ENCODE measurements at regions not wholly inside any gene's neighbourhood (a gene's known extent, or its start where the extent isn't known, plus 50 kb on each side); places are given as distances from the start of the nearest gene placed in this dataset.

GRCh38 chr9:120324996-120325642, 254.8 kb downstream of the CDK5RAP2 start:
- H3K4me1 ChIP-seq = no peaks in the 10 kb centered on the region
- 52 to 60% methylated on average over 1 to 5 of the region's 5 CpGs for WGBS, 2 donors (ENCODE audit: low coverage in 1 of 2)
- no peak for DNase-seq
- no peak overlapping the region for H3K4me3 ChIP-seq
- H3K36me3 ChIP-seq = no peaks in the 10 kb centered on the region
- no peaks in the 10 kb centered on the region for H3K9me3 ChIP-seq
- no peaks in the 10 kb centered on the region for H3K27me3 ChIP-seq
- in situ Hi-C loops (cut with MboI; ENCODE audit: low pct_ligation_motif_present in 1 of 4, low pct_unique_long_range_greater_than_20kb in 1 of 4, low sequenced_read_pairs in 3 of 4) (no loop called here), intact Hi-C loops (cut with DNase I; ENCODE audit: low total_unique reads) (no loop called here)
- no peak overlapping the region for H3K27ac ChIP-seq
- TF ChIP-seq EP300 (IDR thresholded peaks at IDR 0.05; ENCODE audit: low read depth) = no peak
- no peak for TF ChIP-seq POLR2A (IDR thresholded peaks at IDR 0.05)
- no peak for TF ChIP-seq POLR2AphosphoS5 (IDR thresholded peaks at IDR 0.05)
- TF ChIP-seq, protein P1, sequence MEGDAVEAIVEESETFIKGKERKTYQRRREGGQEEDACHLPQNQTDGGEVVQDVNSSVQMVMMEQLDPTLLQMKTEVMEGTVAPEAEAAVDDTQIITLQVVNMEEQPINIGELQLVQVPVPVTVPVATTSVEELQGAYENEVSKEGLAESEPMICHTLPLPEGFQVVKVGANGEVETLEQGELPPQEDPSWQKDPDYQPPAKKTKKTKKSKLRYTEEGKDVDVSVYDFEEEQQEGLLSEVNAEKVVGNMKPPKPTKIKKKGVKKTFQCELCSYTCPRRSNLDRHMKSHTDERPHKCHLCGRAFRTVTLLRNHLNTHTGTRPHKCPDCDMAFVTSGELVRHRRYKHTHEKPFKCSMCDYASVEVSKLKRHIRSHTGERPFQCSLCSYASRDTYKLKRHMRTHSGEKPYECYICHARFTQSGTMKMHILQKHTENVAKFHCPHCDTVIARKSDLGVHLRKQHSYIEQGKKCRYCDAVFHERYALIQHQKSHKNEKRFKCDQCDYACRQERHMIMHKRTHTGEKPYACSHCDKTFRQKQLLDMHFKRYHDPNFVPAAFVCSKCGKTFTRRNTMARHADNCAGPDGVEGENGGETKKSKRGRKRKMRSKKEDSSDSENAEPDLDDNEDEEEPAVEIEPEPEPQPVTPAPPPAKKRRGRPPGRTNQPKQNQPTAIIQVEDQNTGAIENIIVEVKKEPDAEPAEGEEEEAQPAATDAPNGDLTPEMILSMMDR (IDR thresholded peaks at IDR 0.05) = no peak

DNA sequence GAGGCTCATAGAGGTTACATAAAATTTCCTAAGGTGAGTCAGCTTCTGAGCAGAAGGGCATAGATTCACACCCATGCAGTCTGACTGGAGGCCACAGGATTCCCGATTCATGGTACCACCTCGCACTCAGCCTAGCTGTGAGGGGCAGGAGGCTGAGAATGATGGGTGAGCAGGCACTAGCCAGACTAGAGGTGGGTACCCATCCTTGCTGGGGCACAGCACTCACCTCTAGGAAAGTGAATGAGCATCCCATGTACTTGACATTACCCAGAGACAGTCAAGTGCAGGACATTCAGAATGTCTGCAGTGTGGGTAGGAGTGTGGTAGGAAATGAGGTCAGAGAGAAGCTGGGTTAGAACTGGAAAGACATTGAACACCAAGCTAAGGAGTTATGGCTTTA, 255.5 kb downstream of the CDK5RAP2 start:
- no peak for DNase-seq
- Histone ChIP-seq H3K4me3 (no peak overlapping the region), H3K9me3 (no peaks in the 10 kb centered on the region), H3K27ac (no peak overlapping the region), H3K4me1 (no peaks in the 10 kb centered on the region), H3K27me3 (no peaks in the 10 kb centered on the region), H3K36me3 (no peaks in the 10 kb centered on the region)
- intact Hi-C loops (cut with DNase I; ENCODE audit: low total_unique reads) (no loop called here), in situ Hi-C loops (cut with MboI; ENCODE audit: low pct_ligation_motif_present in 1 of 4, low pct_unique_long_range_greater_than_20kb in 1 of 4, low sequenced_read_pairs in 3 of 4) (no loop called here)
- WGBS, 2 donors (ENCODE audit: low coverage in 1 of 2) = 91 to 100% methylated on average over 2 of the region's 2 CpGs
- TF ChIP-seq POLR2A (IDR thresholded peaks at IDR 0.05) (no peak), EP300 (IDR thresholded peaks at IDR 0.05; ENCODE audit: low read depth) (no peak), POLR2AphosphoS5 (IDR thresholded peaks at IDR 0.05) (no peak)
- TF ChIP-seq, protein P1 (IDR thresholded peaks at IDR 0.05) = no peak

DNA sequence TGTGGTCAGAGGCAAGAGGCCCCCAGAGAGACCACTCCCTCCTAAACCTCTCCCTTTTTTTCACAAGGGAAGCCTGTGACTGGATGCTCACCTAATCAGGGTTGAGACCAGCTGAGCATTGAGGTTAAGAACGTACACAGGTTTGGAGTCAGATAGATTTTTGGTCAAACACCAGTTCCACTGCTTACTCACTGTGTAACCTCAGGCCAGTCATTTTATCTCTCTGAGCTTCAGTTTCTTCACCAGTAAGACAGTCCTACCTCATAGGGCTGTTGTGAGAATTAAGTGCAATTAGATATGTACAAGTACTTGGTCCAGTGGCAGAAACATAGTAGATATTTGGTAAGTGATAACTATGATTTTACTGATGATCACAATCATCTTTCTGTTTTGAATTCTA, 256.8 kb downstream of the CDK5RAP2 start:
- in situ Hi-C loops (cut with MboI; ENCODE audit: low pct_ligation_motif_present in 1 of 4, low pct_unique_long_range_greater_than_20kb in 1 of 4, low sequenced_read_pairs in 3 of 4) (no loop called here), intact Hi-C loops (cut with DNase I; ENCODE audit: low total_unique reads) (no loop called here)
- Histone ChIP-seq H3K27ac (no peak overlapping the region), H3K27me3 (no peaks in the 10 kb centered on the region), H3K9me3 (no peaks in the 10 kb centered on the region), H3K36me3 (no peaks in the 10 kb centered on the region), H3K4me1 (no peaks in the 10 kb centered on the region), H3K4me3 (no peak overlapping the region)
- TF ChIP-seq EP300 (IDR thresholded peaks at IDR 0.05; ENCODE audit: low read depth) = no peak
- TF ChIP-seq POLR2A (IDR thresholded peaks at IDR 0.05) = no peak
- TF ChIP-seq, protein P1 (IDR thresholded peaks at IDR 0.05) = no peak
- TF ChIP-seq POLR2AphosphoS5 (IDR thresholded peaks at IDR 0.05) = no peak
- no peak for DNase-seq
- WGBS, 2 donors (ENCODE audit: low coverage in 1 of 2) = 74% methylated on average over 1 of the region's 1 CpG; no CpG with 5 or more reads in 1 of the 2 donors

DNA sequence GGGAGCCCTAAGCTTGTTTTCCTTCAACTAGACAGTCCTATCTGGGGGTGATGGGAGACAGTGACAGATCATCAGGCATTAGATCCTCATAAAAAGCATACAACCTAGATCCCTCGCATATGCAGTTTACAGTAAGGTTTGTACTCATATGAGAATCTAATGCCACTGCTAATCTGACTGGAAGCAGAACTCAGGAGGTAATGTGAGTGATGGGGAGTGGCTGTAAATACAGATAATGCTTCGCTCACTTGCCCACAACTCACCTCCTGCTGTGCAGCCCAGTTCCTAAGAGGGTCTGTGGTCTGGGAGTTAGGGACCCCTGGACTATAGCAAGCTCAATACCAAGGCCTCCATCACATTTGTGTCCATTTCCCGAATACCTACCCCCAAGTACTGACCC, 260.5 kb downstream of the CDK5RAP2 start:
- in situ Hi-C loops (cut with MboI; ENCODE audit: low pct_ligation_motif_present in 1 of 4, low pct_unique_long_range_greater_than_20kb in 1 of 4, low sequenced_read_pairs in 3 of 4) (no loop called here), intact Hi-C loops (cut with DNase I; ENCODE audit: low total_unique reads) (no loop called here)
- Histone ChIP-seq H3K9me3 (peaks cover 0 to 4% of the 10 kb centered on the region in 2 donors), H3K4me1 (no peaks in the 10 kb centered on the region), H3K27ac (no peak overlapping the region), H3K27me3 (no peaks in the 10 kb centered on the region), H3K4me3 (no peak overlapping the region), H3K36me3 (peaks cover 0 to 1% (median 0%) of the 10 kb centered on the region in 4 donors)
- TF ChIP-seq EP300 (IDR thresholded peaks at IDR 0.05; ENCODE audit: low read depth) = no peak
- TF ChIP-seq POLR2A (IDR thresholded peaks at IDR 0.05) = no peak
- TF ChIP-seq, protein P1 (IDR thresholded peaks at IDR 0.05) = no peak
- TF ChIP-seq POLR2AphosphoS5 (IDR thresholded peaks at IDR 0.05) = no peak
- 71 to 80% methylated on average over 1 to 3 of the region's 3 CpGs for WGBS, 2 donors (ENCODE audit: low coverage in 1 of 2)
- no peak for DNase-seq
